WTC11 (cell line): ENCODE measurements at regions not wholly inside any gene's neighbourhood (a gene's known extent, or its start where the extent isn't known, plus 50 kb on each side); places are given as distances from the start of the nearest gene placed in this dataset.

Experiments used
- ATAC-seq: fragments of 200-7000 bp; cut with Tn5 transposase; 2 replicates; pipeline ENCODE4 v1.10.0; 2021; ENCODE audit warnings: mild to moderate bottlenecking, moderate library complexity
- CTCF ChIA-PET: fragments of 300-600 bp; sonication (Branson Sonifier 250); formaldehyde crosslinking; loops from one replicate; lab custom pipeline; 2021; ENCODE audit warnings: antibody characterized with exemption; lab: Charles Lee
- POLR2A ChIA-PET: fragments of 350-600 bp; sonication (Branson Sonifier 250); formaldehyde crosslinking; loops from one replicate; lab custom pipeline; 2021; ENCODE audit warnings: antibody characterized with exemption; lab: Charles Lee
- DNase-seq: peaks from one replicate; pipeline ENCODE4 v3.0.0; 2021; ENCODE audit warnings: low spot score
- H3K27ac Mint-ChIP-seq: 2 replicates; pipeline ENCODE4 v1.8.0; 2021; ENCODE audit warnings: mixed read lengths
- H3K27me3 Mint-ChIP-seq: 2 replicates; pipeline ENCODE4 v1.8.0; 2021; ENCODE audit warnings: low read depth, mild to moderate bottlenecking, moderate library complexity, mixed read lengths
- H3K36me3 Mint-ChIP-seq: 2 replicates; pipeline ENCODE4 v1.8.0; 2021; ENCODE audit warnings: mixed read lengths
- H3K4me1 Mint-ChIP-seq: 2 replicates; pipeline ENCODE4 v1.8.0; 2022; ENCODE audit warnings: mixed read lengths
- H3K4me3 Mint-ChIP-seq: 2 replicates; pipeline ENCODE4 v1.8.0; 2021; ENCODE audit warnings: mild to moderate bottlenecking, moderate library complexity, mixed read lengths
- H3K9me3 Mint-ChIP-seq: 2 replicates; pipeline ENCODE4 v1.8.0; 2021; ENCODE audit warnings: mixed read lengths
- ARID4B ChIP-seq: sonication (generic); formaldehyde crosslinking; IDR thresholded peaks from 2 replicates; pipeline ENCODE4 v1.8.0; 2023; ENCODE audit warnings: missing genetic modification reagents, mild to moderate bottlenecking, borderline replicate concordance
- GABPB1 ChIP-seq: sonication (generic); formaldehyde crosslinking; IDR thresholded peaks from 2 replicates; pipeline ENCODE4 v1.8.1; 2023; ENCODE audit warnings: mild to moderate bottlenecking, missing genetic modification reagents
- IRF1 ChIP-seq: sonication (generic); formaldehyde crosslinking; IDR thresholded peaks from 2 replicates; pipeline ENCODE4 v1.8.0; 2023; ENCODE audit warnings: missing genetic modification reagents
- SOX15 ChIP-seq: fragments of 250-450 bp; sonication (Bioruptor Pico); IDR thresholded peaks from 2 replicates; pipeline ENCODE4 v1.9.0; 2021; ENCODE audit warnings: mild to moderate bottlenecking
- SP1 ChIP-seq: sonication (generic); formaldehyde crosslinking; conservative IDR thresholded peaks from 2 replicates; pipeline ENCODE4 v1.8.1; 2022; ENCODE audit warnings: missing genetic modification reagents
- STAT6 ChIP-seq: sonication (generic); formaldehyde crosslinking; conservative IDR thresholded peaks from 2 replicates; pipeline ENCODE4 v1.8.1; 2023; ENCODE audit warnings: mild to moderate bottlenecking, low read depth, missing genetic modification reagents, moderate library complexity
- ZNF219 ChIP-seq: sonication (generic); formaldehyde crosslinking; IDR thresholded peaks from 2 replicates; pipeline ENCODE4 v1.8.0; 2023; ENCODE audit warnings: missing genetic modification reagents, mild to moderate bottlenecking, borderline replicate concordance
- ZNF263 ChIP-seq: sonication (generic); formaldehyde crosslinking; IDR thresholded peaks from 2 replicates; pipeline ENCODE4 v1.8.1; 2022; ENCODE audit warnings: low read depth, mild to moderate bottlenecking, moderate library complexity, missing genetic modification reagents
- TF ChIP-seq, protein P1 (sequence below): sonication (generic); formaldehyde crosslinking; IDR thresholded peaks from 2 replicates; pipeline ENCODE4 v1.8.0; 2022; ENCODE audit warnings: mild to moderate bottlenecking, missing genetic modification reagents
- TF ChIP-seq, protein P2 (sequence below): fragments of 250-450 bp; sonication (Bioruptor Pico); IDR thresholded peaks from 2 replicates; pipeline ENCODE4 v1.9.0; 2021; ENCODE audit warnings: moderate library complexity, mild to moderate bottlenecking, inconsistent platforms, borderline replicate concordance
- TF ChIP-seq, protein P3 (sequence below): sonication (generic); formaldehyde crosslinking; conservative IDR thresholded peaks from 2 replicates; pipeline ENCODE4 v1.8.1; 2022; ENCODE audit warnings: mild to moderate bottlenecking, missing genetic modification reagents
- TF ChIP-seq, protein P4 (sequence below): sonication (generic); formaldehyde crosslinking; IDR thresholded peaks from 2 replicates; pipeline ENCODE4 v1.8.1; 2022; ENCODE audit warnings: mild to moderate bottlenecking, missing genetic modification reagents, moderate library complexity, borderline replicate concordance

- ATAC-seq (no peak; the same call in 1 of the 2 replicates), DNase-seq (no peak)
- ChIA-PET POLR2A (no interaction called here), CTCF (interaction anchor here (1.3 kb wide), 1 partner anchor 68 kb away, joined by 3 read pairs; no protein-coding TSS in a partner anchor)
- Mint-ChIP-seq H3K4me1 (peaks cover 12% of the 10 kb centered on the region), H3K27me3 (no peaks in the 10 kb centered on the region), H3K27ac (no peak overlapping the region), H3K36me3 (no peaks in the 10 kb centered on the region), H3K9me3 (no peaks in the 10 kb centered on the region), H3K4me3 (no peak overlapping the region)
- no peak for TF ChIP-seq SP1
- no peak for TF ChIP-seq IRF1 (CRISPR knock-in tag)
- no peak for TF ChIP-seq STAT6 (CRISPR knock-in tag)
- TF ChIP-seq, protein P1, sequence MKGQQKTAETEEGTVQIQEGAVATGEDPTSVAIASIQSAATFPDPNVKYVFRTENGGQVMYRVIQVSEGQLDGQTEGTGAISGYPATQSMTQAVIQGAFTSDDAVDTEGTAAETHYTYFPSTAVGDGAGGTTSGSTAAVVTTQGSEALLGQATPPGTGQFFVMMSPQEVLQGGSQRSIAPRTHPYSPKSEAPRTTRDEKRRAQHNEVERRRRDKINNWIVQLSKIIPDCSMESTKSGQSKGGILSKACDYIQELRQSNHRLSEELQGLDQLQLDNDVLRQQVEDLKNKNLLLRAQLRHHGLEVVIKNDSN (CRISPR knock-in tag), result no peak
- no peak for TF ChIP-seq GABPB1 (CRISPR knock-in tag)
- TF ChIP-seq, protein P2, sequence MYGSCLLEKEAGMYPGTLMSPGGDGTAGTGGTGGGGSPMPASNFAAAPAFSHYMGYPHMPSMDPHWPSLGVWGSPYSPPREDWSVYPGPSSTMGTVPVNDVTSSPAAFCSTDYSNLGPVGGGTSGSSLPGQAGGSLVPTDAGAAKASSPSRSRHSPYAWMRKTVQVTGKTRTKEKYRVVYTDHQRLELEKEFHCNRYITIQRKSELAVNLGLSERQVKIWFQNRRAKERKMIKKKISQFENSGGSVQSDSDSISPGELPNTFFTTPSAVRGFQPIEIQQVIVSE (CRISPR knock-in tag), result no peak
- no peak for TF ChIP-seq ZNF219 (CRISPR knock-in tag)
- TF ChIP-seq ZNF263, result no peak
- TF ChIP-seq, protein P3, sequence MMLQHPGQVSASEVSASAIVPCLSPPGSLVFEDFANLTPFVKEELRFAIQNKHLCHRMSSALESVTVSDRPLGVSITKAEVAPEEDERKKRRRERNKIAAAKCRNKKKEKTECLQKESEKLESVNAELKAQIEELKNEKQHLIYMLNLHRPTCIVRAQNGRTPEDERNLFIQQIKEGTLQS (CRISPR knock-in tag), result no peak
Measured at GRCh38 chr7:93690021-93690420, 115.5 kb upstream of the CALCR start.

GRCh38 chr7:93678185-93678584 is 103.7 kb upstream of the CALCR start:
- no peak for TF ChIP-seq ARID4B (CRISPR knock-in tag)
- TF ChIP-seq, protein P4, sequence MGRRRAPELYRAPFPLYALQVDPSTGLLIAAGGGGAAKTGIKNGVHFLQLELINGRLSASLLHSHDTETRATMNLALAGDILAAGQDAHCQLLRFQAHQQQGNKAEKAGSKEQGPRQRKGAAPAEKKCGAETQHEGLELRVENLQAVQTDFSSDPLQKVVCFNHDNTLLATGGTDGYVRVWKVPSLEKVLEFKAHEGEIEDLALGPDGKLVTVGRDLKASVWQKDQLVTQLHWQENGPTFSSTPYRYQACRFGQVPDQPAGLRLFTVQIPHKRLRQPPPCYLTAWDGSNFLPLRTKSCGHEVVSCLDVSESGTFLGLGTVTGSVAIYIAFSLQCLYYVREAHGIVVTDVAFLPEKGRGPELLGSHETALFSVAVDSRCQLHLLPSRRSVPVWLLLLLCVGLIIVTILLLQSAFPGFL (CRISPR knock-in tag), result no peak
- TF ChIP-seq SOX15 (CRISPR knock-in tag), result no peak
- peaks cover 13% of the 10 kb centered on the region for H3K4me1 Mint-ChIP-seq
- H3K4me3 Mint-ChIP-seq, result no peak overlapping the region
- CTCF ChIA-PET, result no interaction called here
- H3K9me3 Mint-ChIP-seq, result peaks cover 11% of the 10 kb centered on the region
- DNase-seq, result no peak
- ATAC-seq, result no peak
- POLR2A ChIA-PET, result no interaction called here
- H3K36me3 Mint-ChIP-seq, result peaks cover 23% of the 10 kb centered on the region
- H3K27me3 Mint-ChIP-seq, result no peaks in the 10 kb centered on the region; the same call in 1 of the 2 replicates
- H3K27ac Mint-ChIP-seq, result no peak overlapping the region
